H9 (cell line): ENCODE measurements at regions not wholly inside any gene's neighbourhood (a gene's known extent, or its start where the extent isn't known, plus 50 kb on each side); places are given as distances from the start of the nearest gene placed in this dataset.

Experiments used
- DNase-seq: peaks from one replicate; pipeline ENCODE4 v3.0.0-alpha.2; 2017
- H2AFZ ChIP-seq: one replicate; pipeline ENCODE4 v1.6.1; 2013; ENCODE audit warnings: mild to moderate bottlenecking, low read length, control low read depth, moderate library complexity
- H2AK5ac ChIP-seq: 2 replicates; pipeline ENCODE4 v1.6.1; 2013; ENCODE audit warnings: low read length, control low read depth, mixed read lengths; ENCODE audit not compliant: insufficient read length
- H2BK120ac ChIP-seq: one replicate; pipeline ENCODE4 v1.6.1; 2013; ENCODE audit warnings: low read depth, mild to moderate bottlenecking, low read length, control low read depth, inconsistent platforms; ENCODE audit not compliant: poor library complexity, severe bottlenecking
- H2BK12ac ChIP-seq: 2 replicates; pipeline ENCODE4 v1.6.1; 2013; ENCODE audit warnings: low read length, control low read depth, mixed read lengths, low read depth; ENCODE audit not compliant: insufficient read length
- H2BK15ac ChIP-seq: 2 replicates; pipeline ENCODE4 v1.6.1; 2013; ENCODE audit warnings: low read depth, low read length, control low read depth
- H2BK20ac ChIP-seq: one replicate; pipeline ENCODE4 v1.6.1; 2013; ENCODE audit warnings: low read depth, mild to moderate bottlenecking, low read length, control low read depth, inconsistent platforms; ENCODE audit not compliant: poor library complexity, severe bottlenecking
- H2BK5ac ChIP-seq: 2 replicates; pipeline ENCODE4 v1.6.1; 2013; ENCODE audit warnings: low read length, control low read depth, mixed read lengths; ENCODE audit not compliant: insufficient read length
- H3K14ac ChIP-seq: 2 replicates; pipeline ENCODE4 v1.6.1; 2013; ENCODE audit warnings: low read length, control low read depth; ENCODE audit not compliant: insufficient read depth
- H3K18ac ChIP-seq: 2 replicates; pipeline ENCODE4 v1.6.1; 2013; ENCODE audit warnings: low read depth, mild to moderate bottlenecking, mixed read lengths, low read length, control low read depth; ENCODE audit not compliant: insufficient read length
- H3K23ac ChIP-seq: 2 replicates; pipeline ENCODE4 v1.6.1; 2013; ENCODE audit warnings: low read length, control low read depth, mixed read lengths, low read depth; ENCODE audit not compliant: insufficient read length
- H3K23me2 ChIP-seq: 2 replicates; pipeline ENCODE4 v1.6.1; 2013; ENCODE audit warnings: low read depth, mild to moderate bottlenecking, mixed read lengths, low read length, control low read depth; ENCODE audit not compliant: insufficient read length, poor library complexity, severe bottlenecking
- H3K27ac ChIP-seq: 2 replicates; pipeline ENCODE4 v1.5.1; 2013; ENCODE audit warnings: low read length, control low read depth, mixed read lengths, low read depth; ENCODE audit not compliant: insufficient read length
- H3K27me3 ChIP-seq: 2 replicates; pipeline ENCODE4 v1.6.1; 2013; ENCODE audit warnings: low read length, control low read depth, inconsistent platforms; ENCODE audit not compliant: insufficient read depth
- H3K4ac ChIP-seq: 2 replicates; pipeline ENCODE4 v1.6.1; 2013; ENCODE audit warnings: low read depth, mild to moderate bottlenecking, control low read depth, inconsistent platforms, low read length, moderate library complexity
- H3K4me1 ChIP-seq: 2 replicates; pipeline ENCODE4 v1.6.1; 2013; ENCODE audit warnings: low read length, control low read depth, inconsistent platforms; ENCODE audit not compliant: insufficient read depth
- H3K4me2 ChIP-seq: 2 replicates; pipeline ENCODE4 v1.6.1; 2013; ENCODE audit warnings: low read length, control low read depth, mixed read lengths; ENCODE audit not compliant: insufficient read length, insufficient read depth
- H3K56ac ChIP-seq: 2 replicates; pipeline ENCODE4 v1.6.1; 2013; ENCODE audit warnings: low read depth, mild to moderate bottlenecking, mixed read lengths, low read length, control low read depth; ENCODE audit not compliant: insufficient read length
- H3K79me1 ChIP-seq: 2 replicates; pipeline ENCODE4 v1.6.1; 2013; ENCODE audit warnings: low read depth, mild to moderate bottlenecking, moderate library complexity, low read length, control low read depth, inconsistent platforms; ENCODE audit not compliant: insufficient read depth, poor library complexity, severe bottlenecking
- H3K79me2 ChIP-seq: 2 replicates; pipeline ENCODE4 v1.6.1; 2013; ENCODE audit warnings: low read length, control low read depth, inconsistent platforms; ENCODE audit not compliant: insufficient read depth
- H3K9ac ChIP-seq: 2 replicates; pipeline ENCODE4 v1.6.1; 2013; ENCODE audit warnings: low read length, control low read depth, mixed read lengths; ENCODE audit not compliant: insufficient read length; ENCODE audit errors: extremely low read depth
- H3K9me3 ChIP-seq: one replicate; pipeline ENCODE4 v1.6.1; 2013; ENCODE audit warnings: low read depth, low read length, inconsistent platforms; ENCODE audit not compliant: control insufficient read depth
- H3T11ph ChIP-seq: one replicate; pipeline ENCODE4 v1.6.1; 2013; ENCODE audit warnings: mild to moderate bottlenecking, low read length, control low read depth, inconsistent platforms
- H4K20me1 ChIP-seq: one replicate; pipeline ENCODE4 v1.6.1; 2013; ENCODE audit not compliant: control insufficient read depth, insufficient read length, insufficient read depth
- H4K5ac ChIP-seq: 2 replicates; pipeline ENCODE4 v1.6.1; 2013; ENCODE audit warnings: low read depth, mild to moderate bottlenecking, mixed read lengths, low read length, control low read depth; ENCODE audit not compliant: insufficient read length
- H4K8ac ChIP-seq: replicated peaks from 2 replicates; pipeline ENCODE4 v1.6.1; 2013; ENCODE audit warnings: low read length, control low read depth, mixed read lengths, low read depth; ENCODE audit not compliant: insufficient read length
- H4K91ac ChIP-seq: 2 replicates; pipeline ENCODE4 v1.6.1; 2013; ENCODE audit warnings: low read depth, mild to moderate bottlenecking, moderate library complexity, mixed read lengths, low read length, control low read depth; ENCODE audit not compliant: insufficient read length
- H3K27ac Mint-ChIP-seq, 3 experiments: 2 replicates in 2 of 3; 3 replicates in 1 of 3; pipeline ENCODE4 v1.8.0; 2020 to 2021; ENCODE audit warnings: mixed read lengths in 3 of 3, mild to moderate bottlenecking in 1 of 3, moderate library complexity in 1 of 3
- H3K27me3 Mint-ChIP-seq: 2 replicates; pipeline ENCODE4 v1.8.0; 2021; ENCODE audit warnings: low read depth, mild to moderate bottlenecking, moderate library complexity, mixed read lengths
- H3K36me3 Mint-ChIP-seq, 3 experiments: 2 replicates in 2 of 3; 3 replicates in 1 of 3; pipeline ENCODE4 v1.8.0; 2020 to 2021; ENCODE audit warnings: low read depth in 3 of 3, mixed read lengths in 3 of 3; ENCODE audit not compliant: insufficient read depth in 1 of 3
- H3K4me1 Mint-ChIP-seq, 2 experiments: 2 replicates each; pipeline ENCODE4 v1.8.0; 2020; ENCODE audit warnings: mixed read lengths in 2 of 2
- H3K4me3 Mint-ChIP-seq, 2 experiments: 2 replicates in 1 of 2; 3 replicates in 1 of 2; pipeline ENCODE4 v1.8.0; 2020 to 2021; ENCODE audit warnings: mild to moderate bottlenecking in 2 of 2, mixed read lengths in 2 of 2, moderate library complexity in 1 of 2
- H3K9me3 Mint-ChIP-seq, 2 experiments: 2 replicates in 1 of 2; 3 replicates in 1 of 2; pipeline ENCODE4 v1.8.0; 2020; ENCODE audit warnings: mild to moderate bottlenecking in 2 of 2, mixed read lengths in 2 of 2, moderate library complexity in 1 of 2
- WGBS: extraction: QIAGEN DNeasy Blood & Tissue Kit; methylation state at CpG from one replicate; pipeline ENCODE4 v1.1.7; 2013; ENCODE audit warnings: missing lambda C conversion rate, low lambda C conversion rate, mixed read lengths; ENCODE audit not compliant: insufficient read length; ENCODE audit errors: extremely low coverage; 5-methylcytosine and 5-hydroxymethylcytosine counted together
- TF ChIP-seq, protein P1 (sequence below): fragments of 200-600 bp; sonication (generic); conservative IDR thresholded peaks from 3 replicates; pipeline ENCODE4 v1.8.0; 2021; ENCODE audit warnings: antibody characterized with exemption, mild to moderate bottlenecking

DNA sequence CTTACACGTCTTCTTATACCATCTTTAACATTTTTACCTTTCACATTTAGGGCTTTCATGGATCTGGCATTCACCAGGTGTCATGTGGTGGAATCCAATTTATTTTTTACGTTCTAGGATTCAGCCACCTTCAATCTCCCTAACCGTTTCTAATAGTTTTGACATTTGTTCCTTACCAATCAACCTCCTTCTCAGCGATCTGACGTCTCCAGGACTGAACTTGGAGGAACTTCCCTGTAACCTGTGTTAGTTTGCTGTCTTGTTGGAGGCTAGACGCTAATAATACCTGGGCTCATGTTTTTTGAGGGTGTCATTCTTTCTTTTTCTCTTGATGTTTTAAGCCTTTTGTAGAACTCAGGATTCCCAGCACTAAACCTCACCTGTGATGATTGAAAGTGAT lies 351.6 kb downstream of the THBS2 start:
- Histone ChIP-seq H2BK20ac (no peak overlapping the region), H3K9me3 (no peaks in the 10 kb centered on the region), H2BK12ac (no peak overlapping the region), H3K4ac (no peak overlapping the region), H4K91ac (no peak overlapping the region), H4K20me1 (no peaks in the 10 kb centered on the region), H3K18ac (no peak overlapping the region), H2AK5ac (no peak overlapping the region), H2BK5ac (no peak overlapping the region), H3K23me2 (no peaks in the 10 kb centered on the region), H3K79me1 (no peaks in the 10 kb centered on the region), H3K56ac (no peak overlapping the region), H2BK120ac (no peak overlapping the region), H3K79me2 (no peaks in the 10 kb centered on the region), H2AFZ (no peak overlapping the region), H4K8ac (no peak overlapping the region), H3T11ph (no peak overlapping the region), H3K27ac (no peak overlapping the region), H3K4me1 (no peaks in the 10 kb centered on the region), H4K5ac (no peak overlapping the region), H2BK15ac (no peak overlapping the region), H3K27me3 (no peaks in the 10 kb centered on the region), H3K4me2 (no peak overlapping the region), H3K23ac (no peak overlapping the region), H3K14ac (no peak overlapping the region), H3K9ac (no peak overlapping the region)
- WGBS = no CpG with 5 or more reads among the region's 6 CpGs
- DNase-seq = no peak
- Mint-ChIP-seq H3K9me3 (peaks cover 2 to 8% of the 10 kb centered on the region in 2 experiments), H3K27ac (no peak overlapping the region), H3K27me3 (no peaks in the 10 kb centered on the region; the same call in 1 of the 2 replicates), H3K36me3 (peaks cover under 1 to 10% (median 1%) of the 10 kb centered on the region in 3 experiments; a peak in 3 of 7 replicates), H3K4me3 (no peak overlapping the region), H3K4me1 (peaks cover 4 to 10% of the 10 kb centered on the region in 2 experiments; a peak in 3 of 4 replicates)
- TF ChIP-seq, protein P1, sequence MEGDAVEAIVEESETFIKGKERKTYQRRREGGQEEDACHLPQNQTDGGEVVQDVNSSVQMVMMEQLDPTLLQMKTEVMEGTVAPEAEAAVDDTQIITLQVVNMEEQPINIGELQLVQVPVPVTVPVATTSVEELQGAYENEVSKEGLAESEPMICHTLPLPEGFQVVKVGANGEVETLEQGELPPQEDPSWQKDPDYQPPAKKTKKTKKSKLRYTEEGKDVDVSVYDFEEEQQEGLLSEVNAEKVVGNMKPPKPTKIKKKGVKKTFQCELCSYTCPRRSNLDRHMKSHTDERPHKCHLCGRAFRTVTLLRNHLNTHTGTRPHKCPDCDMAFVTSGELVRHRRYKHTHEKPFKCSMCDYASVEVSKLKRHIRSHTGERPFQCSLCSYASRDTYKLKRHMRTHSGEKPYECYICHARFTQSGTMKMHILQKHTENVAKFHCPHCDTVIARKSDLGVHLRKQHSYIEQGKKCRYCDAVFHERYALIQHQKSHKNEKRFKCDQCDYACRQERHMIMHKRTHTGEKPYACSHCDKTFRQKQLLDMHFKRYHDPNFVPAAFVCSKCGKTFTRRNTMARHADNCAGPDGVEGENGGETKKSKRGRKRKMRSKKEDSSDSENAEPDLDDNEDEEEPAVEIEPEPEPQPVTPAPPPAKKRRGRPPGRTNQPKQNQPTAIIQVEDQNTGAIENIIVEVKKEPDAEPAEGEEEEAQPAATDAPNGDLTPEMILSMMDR = no peak
